ENCODE measurements at regions not wholly inside any gene's neighbourhood (a gene's known extent, or its start where the extent isn't known, plus 50 kb on each side); places are given as distances from the start of the nearest gene placed in this dataset.

- no peaks in the 10 kb centered on the region for H4K20me1 ChIP-seq (ENCODE audit: insufficient read depth, low read length)
- H3K4me1 ChIP-seq (ENCODE audit: insufficient read depth, low read length): peaks cover 42% of the 10 kb centered on the region
- no TSS peak for BruUV-seq (replicated peaks)
- ChIA-PET POLR2A (no interaction called here), CTCF (ENCODE audit: low intra/inter-chr PET ratio, low total read pairs) (no interaction called here)
- no peak for FAIRE-seq
- no peaks in the 10 kb centered on the region for H3K9me3 ChIP-seq (ENCODE audit: low read length)
- H3K4me2 ChIP-seq (ENCODE audit: low read depth, low read length): no peak overlapping the region
- WGBS (ENCODE audit: low lambda C conversion rate): 36% methylated on average over 11 of the region's 12 CpGs
- H2AFZ ChIP-seq (ENCODE audit: low read length): no peak overlapping the region
- TF ChIP-seq RNF219 (CRISPR knock-in tag; IDR thresholded peaks at IDR 0.05) (no peak), ZNF687 (CRISPR knock-in tag; IDR thresholded peaks at IDR 0.05) (0 out of 2 replicates have a peak, but pooled peaks have one; percentile 15)
- in situ Hi-C loops (cut with HindIII; ENCODE audit: extremely low pct_ligation_motif_present, low pct_unique_long_range_greater_than_20kb) (no loop called here), intact Hi-C loops (cut with micrococcal nuclease; ENCODE audit: unreplicated experiment) (no loop called here)
- H3K27ac ChIP-seq (ENCODE audit: extremely low read length, insufficient read depth, low read length): no peak overlapping the region
- H3K36me3 ChIP-seq (replicated peaks in 1 of 2; ENCODE audit: control insufficient read depth in 1 of 2, insufficient read depth in 2 of 2, low read length in 2 of 2): no peaks in the 10 kb centered on the region
- peaks cover 9 to 55% of the 10 kb centered on the region in 2 experiments; a peak in 4 of 5 replicates for H3K27me3 ChIP-seq (ENCODE audit: control insufficient read depth in 1 of 2, insufficient read depth in 2 of 2, low read length in 2 of 2)
- ATAC-seq: no peak
- no peak overlapping the region for H3K4me3 ChIP-seq (replicated peaks in 1 of 3; ENCODE audit: insufficient read depth in 1 of 3, low read depth in 2 of 3, low read length in 3 of 3)
- H3K79me2 ChIP-seq (ENCODE audit: insufficient read depth, low read length): no peaks in the 10 kb centered on the region
- no peak for DNase-seq (ENCODE audit: low spot score)
- no peak overlapping the region for H3K9ac ChIP-seq (ENCODE audit: insufficient read depth, low read depth, low read length)
These were observed 158.9 kb downstream of the MRPL14 start for GRCh38 chr6:43968110-43968965.
